ENCODE measurements at regions not wholly inside any gene's neighbourhood (a gene's known extent, or its start where the extent isn't known, plus 50 kb on each side); places are given as distances from the start of the nearest gene placed in this dataset.

GRCh38 chr16:79765901-79766394 is 165.4 kb upstream of the MAF start:
- H3K27me3 ChIP-seq, result no peaks in the 10 kb centered on the region
- ATAC-seq, result no peak
- H3K27ac ChIP-seq, result no peak overlapping the region
- WGBS, 2 donors, result 40 to 48% methylated on average over 2 of the region's 2 CpGs
- H3K36me3 ChIP-seq (replicated peaks in 1 of 2; ENCODE audit: insufficient read depth in 1 of 2, low read depth in 2 of 2), result no peaks in the 10 kb centered on the region
- intact Hi-C loops (cut with DNase I), result no loop called here
- H3K4me1 ChIP-seq, result peaks cover 22% of the 10 kb centered on the region
- no peak for TF ChIP-seq CTCF (IDR thresholded peaks at IDR 0.05)
- no peak for TF ChIP-seq POLR2A (IDR thresholded peaks at IDR 0.05)
- H3K9me3 ChIP-seq, result no peaks in the 10 kb centered on the region
- no peak for DNase-seq
- no peak overlapping the region for H3K4me3 ChIP-seq

- ATAC-seq, result no peak
- no peak overlapping the region for H3K27ac ChIP-seq
- intact Hi-C loops (cut with DNase I), result no loop called here
Measured at GRCh38 chr16:79765431-79765830, 164.9 kb upstream of the MAF start.

GRCh38 chr16:79764415-79765110 is 164.0 kb upstream of the MAF start:
- Histone ChIP-seq H3K4me3 (no peak overlapping the region), H3K27me3 (no peaks in the 10 kb centered on the region), H3K36me3 (replicated peaks in 1 of 2; ENCODE audit: insufficient read depth in 1 of 2, low read depth in 2 of 2) (no peaks in the 10 kb centered on the region), H3K27ac (no peak overlapping the region), H3K9me3 (no peaks in the 10 kb centered on the region), H3K4me1 (peaks cover 16% of the 10 kb centered on the region)
- ATAC-seq (no peak), DNase-seq (no peak)
- WGBS, 2 donors, result 75 to 76% methylated on average over 8 of the region's 8 CpGs
- intact Hi-C loops (cut with DNase I), result no loop called here
- TF ChIP-seq POLR2A (IDR thresholded peaks at IDR 0.05), result no peak
- no peak for TF ChIP-seq CTCF (IDR thresholded peaks at IDR 0.05)

More at GRCh38 chr16:79765431-79765830, 164.9 kb upstream of the MAF start:
- H3K4me3 ChIP-seq, result no peak overlapping the region
- no peaks in the 10 kb centered on the region for H3K36me3 ChIP-seq (replicated peaks in 1 of 2; ENCODE audit: insufficient read depth in 1 of 2, low read depth in 2 of 2)
- H3K27me3 ChIP-seq, result no peaks in the 10 kb centered on the region
- no peak for TF ChIP-seq CTCF (IDR thresholded peaks at IDR 0.05)
- no peak for TF ChIP-seq POLR2A (IDR thresholded peaks at IDR 0.05)
- peaks cover 22% of the 10 kb centered on the region for H3K4me1 ChIP-seq
- no peaks in the 10 kb centered on the region for H3K9me3 ChIP-seq
- WGBS, 2 donors, result 28 to 33% methylated on average over 1 of the region's 1 CpG
- DNase-seq, result no peak

GRCh38 chr16:79762217-79762616 is 161.7 kb upstream of the MAF start:
- no peak for ATAC-seq
- Histone ChIP-seq H3K4me1 (no peaks in the 10 kb centered on the region), H3K27me3 (no peaks in the 10 kb centered on the region), H3K4me3 (no peak overlapping the region), H3K36me3 (replicated peaks in 1 of 2; ENCODE audit: insufficient read depth in 1 of 2, low read depth in 2 of 2) (no peaks in the 10 kb centered on the region), H3K9me3 (no peaks in the 10 kb centered on the region), H3K27ac (no peak overlapping the region)
- intact Hi-C loops (cut with DNase I), result no loop called here
- TF ChIP-seq CTCF (IDR thresholded peaks at IDR 0.05), result no peak
- no peak for TF ChIP-seq POLR2A (IDR thresholded peaks at IDR 0.05)
- 88 to 91% methylated on average over 3 of the region's 3 CpGs for WGBS, 2 donors
- DNase-seq, result no peak
